ENCODE measurements at regions not wholly inside any gene's neighbourhood (a gene's known extent, or its start where the extent isn't known, plus 50 kb on each side); places are given as distances from the start of the nearest gene placed in this dataset.
"Not testable (repeated sequence)": the region's sequence is repeated elsewhere in the genome, so short reads cannot be mapped to it uniquely, and the experiment has no call there.

DNA sequence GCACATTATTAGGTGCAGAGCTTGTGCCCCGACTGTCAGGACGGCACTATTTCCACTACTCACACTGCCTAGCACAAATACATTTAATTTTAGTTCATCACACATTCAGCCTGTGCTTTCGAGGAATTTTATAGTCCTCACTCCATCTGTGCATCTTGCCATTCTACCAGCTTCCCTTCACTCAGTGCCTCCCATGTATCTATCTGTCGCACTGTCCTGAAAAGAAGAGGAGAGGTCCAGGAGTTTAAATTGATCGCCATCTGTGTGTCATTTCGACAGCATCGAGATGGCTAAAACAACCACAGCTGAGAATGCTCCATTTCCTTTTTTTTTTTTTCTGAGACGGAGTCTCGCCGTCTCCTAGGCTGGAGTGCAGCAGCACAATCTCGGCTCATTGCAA lies 97.6 kb upstream of the FOXN3 start:
- no peak for DNase-seq

DNA sequence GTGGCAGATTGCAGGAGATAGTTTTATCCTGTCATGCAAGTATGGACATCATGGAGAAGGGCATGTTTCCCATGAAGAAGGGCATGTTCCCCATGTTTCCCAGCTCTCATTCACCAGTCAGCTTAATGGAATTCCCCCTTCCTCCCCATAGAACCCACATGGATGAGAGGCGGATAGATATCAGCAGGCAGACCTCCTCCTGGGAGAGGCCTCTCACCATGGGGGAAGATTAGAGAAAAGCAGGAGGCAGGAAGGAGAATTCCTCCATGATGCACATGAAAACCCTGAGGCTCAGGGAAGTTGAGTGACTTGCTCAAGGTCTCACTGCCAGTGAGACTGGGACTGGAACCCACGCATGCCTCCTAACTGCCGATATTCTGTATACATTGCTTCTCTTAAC lies 92.9 kb upstream of the FOXN3 start:
- DNase-seq: no peak

DNA sequence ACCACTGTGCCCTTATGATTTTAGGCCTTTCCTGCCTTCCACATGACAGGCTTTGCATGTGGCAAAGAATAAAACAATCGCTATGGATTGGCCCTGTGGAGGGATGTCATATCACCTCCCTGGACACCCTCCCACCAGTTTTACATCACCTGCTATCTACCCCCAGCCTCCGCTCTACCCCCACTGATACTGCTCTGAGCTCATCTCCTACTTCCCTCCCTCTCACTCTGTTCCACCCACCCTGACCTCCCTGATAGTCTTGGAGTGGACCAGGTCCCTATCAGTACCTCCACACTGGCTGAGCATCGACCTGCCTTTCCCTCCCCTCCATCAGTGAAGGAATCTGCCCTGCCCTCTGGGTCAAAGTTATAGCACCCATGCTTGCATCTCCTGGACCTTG lies 91.8 kb upstream of the FOXN3 start:
- no peak for DNase-seq

DNA sequence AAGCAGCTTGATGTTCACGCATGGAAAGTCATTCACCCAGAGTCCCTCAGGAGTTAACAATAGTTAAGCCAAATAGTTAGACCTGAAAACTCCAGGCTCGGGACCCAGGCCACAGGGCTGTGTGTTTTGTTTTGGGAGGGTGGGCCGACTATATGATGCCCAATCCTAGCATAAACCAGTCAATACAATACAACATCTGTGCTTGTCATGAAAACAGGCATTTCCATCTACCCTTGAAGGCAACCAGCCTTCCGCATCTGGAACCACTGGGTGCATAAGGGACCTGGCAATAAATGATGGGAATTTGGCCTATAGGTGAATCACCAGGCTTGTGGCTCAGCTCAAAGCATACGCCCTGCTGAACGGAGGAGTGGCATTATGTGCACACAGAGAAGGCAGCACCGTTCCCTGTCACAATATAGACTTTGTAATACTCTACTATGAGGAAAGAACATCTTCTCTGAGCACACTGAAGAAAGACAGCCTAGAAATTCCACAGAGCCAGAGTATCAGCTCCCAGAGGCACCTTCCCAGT lies 91.0 kb upstream of the FOXN3 start:
- DNase-seq: no peak

DNA sequence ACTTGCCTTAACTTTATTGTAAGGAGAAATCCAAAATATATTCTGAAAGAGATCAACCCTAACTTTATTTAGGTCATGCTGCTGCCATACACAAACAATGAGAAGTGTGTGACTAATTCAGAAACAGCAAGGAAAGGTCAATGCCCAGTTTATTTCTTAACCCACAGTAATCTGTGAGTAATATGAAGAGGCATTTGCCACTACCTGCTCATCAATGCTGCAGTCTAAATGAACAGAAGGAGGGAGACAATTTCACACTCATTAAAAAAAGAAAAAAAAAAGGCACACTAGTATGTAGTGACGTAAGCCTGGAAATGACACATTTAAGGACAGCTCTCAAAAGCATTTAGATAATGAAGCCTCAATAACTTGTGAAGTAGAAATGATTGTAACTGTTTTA lies 90.5 kb upstream of the FOXN3 start:
- no peak for DNase-seq

DNA sequence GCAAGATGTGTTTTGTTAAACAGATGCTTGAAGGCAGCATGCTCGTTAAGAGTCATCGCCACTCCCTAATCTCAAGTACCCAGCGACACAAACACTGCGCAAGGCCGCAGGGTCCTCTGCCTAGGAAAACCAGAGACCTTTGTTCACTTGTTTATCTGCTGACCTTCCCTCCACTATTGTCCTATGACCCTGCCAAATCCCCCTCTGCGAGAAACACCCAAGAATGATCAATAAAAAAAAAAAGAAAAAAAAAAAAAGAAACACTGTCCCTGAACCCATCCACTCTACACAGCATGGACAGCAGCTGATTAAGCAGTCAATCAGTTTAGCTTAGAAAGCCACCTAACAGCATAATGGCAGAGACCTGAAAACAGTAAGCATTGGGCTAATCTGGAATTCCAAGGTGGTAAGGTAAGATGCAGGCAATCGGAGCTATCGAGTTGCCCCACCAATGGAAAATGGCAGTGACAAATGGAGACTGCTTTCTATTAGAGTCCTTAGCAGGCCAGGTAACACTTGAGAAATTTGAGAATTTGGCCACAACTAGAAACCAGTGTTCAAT lies 89.9 kb upstream of the FOXN3 start:
- not testable (repeated sequence) for DNase-seq

DNA sequence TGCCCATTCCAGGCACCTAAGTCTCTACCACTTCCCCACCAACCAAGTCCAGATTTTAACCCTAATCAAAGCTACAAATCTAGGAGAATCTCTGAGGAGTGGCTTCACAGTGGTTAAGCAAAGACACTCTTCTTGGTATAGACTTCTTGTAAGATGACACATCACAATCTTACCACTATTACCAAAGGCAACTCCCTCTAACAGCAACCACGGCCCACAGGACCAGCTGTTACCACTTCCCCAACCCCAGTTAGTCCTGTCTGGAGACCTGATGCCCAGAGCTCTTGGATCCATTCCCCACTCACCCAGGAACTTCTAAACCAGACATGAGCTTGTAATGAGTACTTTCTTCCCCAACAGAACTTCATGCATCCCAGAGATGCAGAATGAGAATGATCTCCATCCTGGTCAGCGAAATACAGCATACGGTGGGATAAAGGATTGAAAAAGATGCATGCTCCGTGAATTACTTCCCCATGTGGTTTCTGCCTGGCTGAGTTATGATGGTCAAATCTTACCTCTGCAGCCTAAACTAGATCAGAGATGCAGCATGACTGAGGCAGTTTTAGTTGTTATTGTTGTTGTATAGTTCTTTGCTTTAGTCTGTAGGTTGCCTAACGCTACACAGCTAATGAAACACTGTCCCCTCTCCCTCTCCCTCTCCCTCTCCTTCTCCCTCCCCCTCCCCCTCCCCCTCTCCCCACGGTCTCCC lies 87.7 kb upstream of the FOXN3 start:
- DNase-seq: no peak

DNA sequence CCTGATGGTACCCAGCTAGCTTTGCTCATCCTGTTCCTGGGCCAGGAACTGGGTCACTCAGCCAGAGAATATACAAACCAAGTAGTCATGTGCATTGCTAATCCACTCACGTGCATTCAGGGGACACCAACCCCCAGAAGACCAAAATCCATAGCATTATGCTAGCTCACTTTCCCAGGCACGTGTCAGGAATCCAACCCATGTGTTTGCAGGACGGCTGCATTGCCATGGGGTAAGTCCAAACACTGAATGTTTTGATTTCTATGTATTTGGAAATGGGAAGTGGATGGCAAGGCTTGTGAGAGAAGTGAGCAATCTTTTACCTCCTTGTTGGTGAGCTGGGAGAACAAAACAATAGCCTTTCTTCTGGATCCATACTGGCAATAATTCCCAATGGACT lies 87.1 kb upstream of the FOXN3 start:
- no peak for DNase-seq

DNA sequence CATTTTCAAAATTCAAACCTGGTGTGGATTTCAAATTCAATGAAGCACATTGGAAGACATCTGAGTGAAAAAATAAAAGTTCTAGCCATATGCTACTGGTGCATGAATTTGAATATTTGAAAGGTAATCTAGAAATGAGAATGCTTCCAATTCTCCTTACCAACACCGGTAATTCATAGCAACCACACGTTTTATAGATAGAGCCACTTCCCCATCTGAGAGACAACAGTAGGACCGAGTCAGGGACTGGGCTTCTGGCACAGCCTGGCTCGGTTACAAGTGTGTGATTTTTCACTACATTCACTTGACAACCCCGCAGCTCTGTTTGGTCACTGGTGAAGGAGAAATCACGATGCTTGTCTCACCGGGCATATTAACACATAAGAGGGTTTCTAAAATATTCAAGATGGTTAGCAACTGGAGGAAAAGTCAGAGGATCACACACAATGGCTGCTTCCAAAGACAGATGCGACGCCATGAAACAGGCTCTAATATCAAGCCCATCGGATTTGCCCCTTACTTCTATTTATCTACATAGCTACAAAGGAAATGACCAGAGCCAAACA lies 86.5 kb upstream of the FOXN3 start:
- no peak for DNase-seq

DNA sequence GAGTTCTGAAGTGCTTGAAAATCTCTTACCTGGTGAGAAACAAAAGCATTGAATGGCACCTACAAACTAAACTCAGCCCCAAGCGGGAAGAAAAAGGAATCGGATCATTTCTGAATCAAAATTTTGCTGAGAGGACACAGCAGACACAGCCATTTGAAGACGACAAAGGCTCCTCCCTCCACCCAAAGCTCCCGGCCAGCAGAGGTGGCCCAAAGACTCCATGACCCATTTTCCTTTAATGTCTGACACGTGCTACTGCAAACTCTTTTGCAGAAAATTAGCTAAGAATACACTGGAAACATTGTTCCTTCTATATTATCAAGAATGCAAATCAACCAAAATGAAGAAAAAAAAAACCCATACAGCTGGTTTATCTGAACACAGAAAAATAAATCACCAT lies 85.9 kb upstream of the FOXN3 start:
- DNase-seq: no peak

DNA sequence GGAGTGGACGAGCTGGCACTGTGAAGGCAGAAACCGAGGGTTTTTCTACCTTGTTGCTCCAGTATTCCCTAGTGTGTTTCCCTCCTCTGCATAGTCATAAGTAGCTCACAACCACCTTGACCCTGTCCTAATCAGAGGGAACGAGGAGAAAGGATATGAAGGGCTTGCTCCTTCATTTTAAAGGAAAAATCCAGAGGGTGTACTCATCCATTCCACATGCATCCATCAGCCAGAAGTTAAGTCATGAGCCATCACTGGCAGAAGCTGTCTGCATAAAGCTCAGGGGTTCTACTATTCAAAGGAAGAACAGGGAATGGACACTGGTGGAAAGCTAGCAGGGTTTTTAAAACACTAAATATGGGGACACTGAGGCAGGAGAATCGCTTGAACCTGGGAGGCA lies 84.3 kb upstream of the FOXN3 start:
- no peak for DNase-seq

DNA sequence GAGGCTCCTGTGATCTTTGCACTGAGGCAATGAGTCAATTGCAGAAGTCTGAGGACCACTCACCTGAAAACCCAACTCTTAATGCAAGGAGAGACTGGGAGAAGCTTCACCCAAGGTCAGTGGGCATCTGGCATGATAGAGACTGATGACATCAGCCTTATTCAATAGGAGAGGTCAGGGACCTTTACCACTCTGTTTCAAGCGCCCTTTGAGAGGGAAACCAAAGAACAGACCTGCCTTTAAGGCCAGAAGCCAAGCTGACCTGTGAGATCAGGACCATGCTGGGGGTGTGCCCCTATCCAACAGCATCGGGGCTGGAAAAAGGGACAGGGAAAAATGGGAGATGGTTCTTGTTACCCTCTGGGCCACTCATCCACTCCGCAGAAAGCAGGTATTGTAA lies 83.3 kb upstream of the FOXN3 start:
- DNase-seq: no peak

DNA sequence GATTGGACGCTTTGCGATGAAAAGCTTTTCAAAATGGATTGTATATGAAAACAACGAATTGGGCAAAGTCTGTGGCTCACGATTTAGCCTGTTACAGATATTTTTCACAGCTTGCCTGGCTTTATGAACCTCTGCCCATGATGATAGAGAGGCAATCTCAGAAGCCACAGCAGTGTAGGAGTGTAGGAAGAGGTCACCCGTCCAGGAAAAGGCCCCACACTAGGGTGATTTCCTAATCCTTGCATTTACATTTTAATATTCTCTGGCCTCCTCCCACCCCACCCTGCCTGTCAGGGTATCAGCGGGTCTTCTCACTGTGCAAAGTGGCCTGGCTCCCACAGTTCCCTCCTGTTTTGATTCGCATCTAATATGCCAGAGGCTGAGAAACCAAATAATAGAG lies 81.8 kb upstream of the FOXN3 start:
- DNase-seq: no peak

DNA sequence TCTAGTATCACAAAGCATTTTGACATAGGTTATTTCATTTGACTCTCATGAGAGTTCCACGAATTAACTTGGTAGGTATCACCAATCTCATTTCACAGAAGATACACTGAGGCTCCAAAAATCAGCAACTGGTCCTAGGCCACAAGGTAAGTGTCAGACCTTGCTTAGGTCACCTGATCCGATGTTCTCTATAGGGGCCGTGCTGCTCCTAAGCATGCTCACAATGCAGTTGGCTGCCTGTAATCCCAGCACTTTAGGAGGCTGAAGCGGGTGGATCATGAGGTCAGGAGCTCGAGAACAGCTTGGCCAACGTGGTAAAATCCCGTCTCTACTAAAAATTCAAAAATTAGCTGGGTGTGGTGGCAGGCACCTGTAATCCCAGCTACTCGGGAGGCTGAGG lies 78.7 kb upstream of the FOXN3 start:
- DNase-seq: no peak

DNA sequence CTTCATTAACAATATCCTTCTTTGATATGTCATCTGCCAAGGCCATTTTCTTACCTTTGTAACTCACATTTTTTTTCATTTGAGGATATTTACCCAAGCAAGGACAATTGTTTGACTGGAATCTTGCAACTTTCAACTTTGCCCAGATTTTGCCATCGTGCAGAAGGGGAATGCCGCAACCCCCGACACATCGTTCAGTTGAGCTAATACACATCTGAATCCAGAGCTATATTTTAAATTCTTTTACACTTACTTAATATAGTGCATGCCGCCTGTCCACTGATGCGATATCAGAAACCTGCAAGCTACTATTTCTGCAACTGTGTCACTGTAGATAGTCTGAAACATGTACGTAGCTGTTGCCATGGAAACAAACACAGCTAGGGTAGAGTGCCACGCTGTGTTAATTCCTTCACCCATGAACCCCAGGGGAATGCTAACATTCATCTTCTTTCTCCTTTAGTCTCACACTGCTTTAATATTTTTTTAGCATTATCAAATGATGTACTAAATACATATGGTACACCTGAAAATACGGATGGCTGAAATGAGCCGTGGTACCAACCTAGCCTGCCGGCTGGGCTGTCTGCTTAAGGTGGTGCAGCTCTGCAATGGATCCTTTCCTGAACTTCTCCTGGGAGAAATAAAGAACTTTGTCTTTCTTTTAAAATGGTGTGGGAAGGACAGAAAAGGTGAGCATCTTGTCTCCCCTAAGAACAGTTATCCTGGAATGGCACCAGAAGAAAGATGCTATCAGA lies 77.0 kb upstream of the FOXN3 start:
- DNase-seq: no peak

DNA sequence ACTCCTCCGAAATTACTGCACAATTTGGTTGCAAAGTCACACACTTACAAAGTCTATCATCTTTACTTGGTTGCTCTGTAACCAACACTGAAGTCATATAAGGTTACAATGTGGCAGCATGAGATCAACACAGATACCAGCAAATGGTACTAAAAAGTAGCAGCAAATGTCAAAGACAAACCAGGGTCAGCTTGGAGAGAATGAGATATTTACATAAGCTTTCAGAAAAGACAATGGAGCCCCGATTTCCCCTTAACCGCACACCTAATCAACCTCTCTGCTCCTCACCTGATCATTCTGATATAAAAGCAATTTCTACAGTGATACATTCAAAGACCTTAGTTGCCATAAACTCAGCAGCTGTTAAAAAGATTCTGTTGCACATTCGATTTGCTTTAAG lies 76.4 kb upstream of the FOXN3 start:
- DNase-seq: no peak

DNA sequence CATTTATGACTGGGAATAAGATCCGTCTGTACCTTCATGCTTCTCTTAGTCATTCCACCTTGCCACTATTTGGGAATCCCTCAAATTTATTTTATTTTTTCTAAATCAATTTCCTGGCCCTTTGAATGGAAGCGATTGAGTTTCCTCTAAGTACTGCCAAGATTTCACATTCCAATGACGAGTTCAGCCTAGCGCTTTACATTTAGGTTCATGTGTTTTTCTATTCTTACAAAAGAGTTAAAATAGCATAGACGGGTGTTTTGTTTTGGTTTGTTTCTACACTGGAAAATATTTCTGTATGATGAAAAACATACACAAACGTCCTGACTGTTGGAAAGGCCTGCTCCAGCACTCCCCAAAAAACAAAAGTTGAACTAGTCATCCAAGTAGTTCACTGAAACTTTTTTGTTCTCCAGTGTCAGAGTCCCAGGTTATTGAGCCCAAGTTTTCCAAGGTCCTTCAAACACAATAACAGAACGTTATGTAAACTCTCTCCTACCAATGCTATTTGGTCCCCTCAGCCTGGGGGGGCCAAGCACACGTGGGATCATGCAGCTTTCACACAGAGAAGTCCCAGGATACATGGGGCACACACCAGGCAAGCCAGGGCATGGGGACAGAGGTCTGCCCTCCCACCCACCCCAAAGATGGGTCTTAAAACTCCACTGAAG lies 74.8 kb upstream of the FOXN3 start:
- no peak for DNase-seq

DNA sequence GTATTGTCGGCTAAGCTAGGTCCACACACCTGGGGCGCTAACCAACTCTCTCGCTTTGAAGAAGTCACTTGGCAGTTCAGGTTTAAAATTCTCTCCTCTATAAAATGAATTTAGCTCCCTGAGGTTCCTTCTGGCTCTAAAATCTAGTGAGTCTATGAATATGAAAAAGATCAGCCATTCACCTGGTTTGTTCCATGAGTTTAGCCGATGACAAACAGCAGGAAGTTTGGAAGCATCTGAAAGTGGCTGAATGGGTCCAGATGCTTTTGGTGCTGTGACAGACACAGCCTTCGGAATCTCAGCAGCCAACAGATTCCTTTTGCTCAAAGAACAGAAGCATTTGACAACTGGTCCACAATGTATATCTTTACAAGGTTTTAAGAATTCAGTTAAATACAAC lies 73.4 kb upstream of the FOXN3 start:
- DNase-seq: no peak

DNA sequence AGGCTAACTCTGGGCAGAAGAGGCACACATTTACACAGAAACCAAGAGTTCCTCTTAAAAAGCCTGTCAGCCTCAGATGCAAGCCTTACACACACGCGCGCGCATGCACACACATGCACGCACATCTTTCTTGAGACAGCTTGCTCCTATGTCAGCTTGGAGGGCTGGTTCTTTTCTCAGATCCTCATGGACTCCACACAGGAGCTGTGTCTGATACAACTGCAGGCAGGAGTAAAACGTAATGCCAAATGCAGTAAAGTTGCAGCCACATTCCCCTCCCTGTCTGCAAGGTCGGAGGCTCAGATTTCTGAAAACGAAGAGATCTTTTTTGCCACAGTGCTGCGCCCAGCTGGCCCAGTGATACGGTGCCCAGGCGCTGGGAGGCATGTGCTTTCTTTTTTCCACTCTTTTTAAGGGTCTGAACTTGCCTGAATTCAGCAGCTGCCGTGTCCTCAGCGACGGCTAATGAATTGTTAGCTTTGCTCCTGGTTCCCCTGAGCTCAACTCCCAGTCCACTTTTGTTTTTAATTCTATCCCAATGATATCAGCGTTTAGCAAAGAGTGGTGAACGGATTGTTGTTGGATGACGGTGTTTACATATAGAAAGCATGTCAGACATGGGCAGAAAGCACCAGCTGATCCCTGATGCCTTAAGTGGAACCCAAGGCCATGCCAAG lies 72.9 kb upstream of the FOXN3 start:
- no peak for DNase-seq

DNA sequence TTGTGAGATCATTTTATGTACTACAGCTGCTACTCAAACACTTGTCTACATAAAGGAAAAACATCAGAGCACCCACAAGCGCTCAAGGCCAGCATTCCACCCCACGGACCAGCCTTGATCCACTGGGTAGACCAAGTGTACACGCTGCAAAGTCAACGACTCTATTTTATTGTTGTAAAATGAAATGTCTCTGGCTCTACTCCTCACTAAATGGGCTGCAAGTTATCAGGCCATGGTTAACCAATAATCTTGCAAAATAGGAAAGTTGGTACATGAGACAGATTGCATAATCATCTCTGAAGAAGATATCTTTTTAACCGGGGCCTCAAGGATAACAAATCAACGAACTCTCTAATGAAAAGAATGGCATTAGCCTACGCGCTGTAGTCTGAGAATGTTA lies 69.9 kb upstream of the FOXN3 start:
- DNase-seq: no peak

DNA sequence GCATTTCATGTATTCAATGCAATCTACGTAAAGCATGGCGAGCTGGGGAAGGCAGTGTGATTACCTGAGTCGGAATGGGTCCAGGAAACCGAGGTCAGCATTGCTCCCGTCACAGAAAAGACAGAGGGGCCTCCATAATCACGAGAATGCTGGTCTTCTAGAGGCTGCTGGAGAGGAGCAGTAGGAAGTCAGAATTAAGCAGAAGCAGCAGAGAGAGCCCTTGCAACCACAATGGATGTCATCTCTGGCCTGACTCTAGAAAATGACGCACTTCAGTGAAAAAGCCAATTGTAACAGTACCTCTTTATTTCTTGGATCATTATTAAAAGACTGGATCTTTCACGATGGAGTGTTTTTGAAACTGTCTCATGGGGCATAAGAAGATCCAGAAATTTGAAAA lies 69.5 kb upstream of the FOXN3 start:
- no peak for DNase-seq

DNA sequence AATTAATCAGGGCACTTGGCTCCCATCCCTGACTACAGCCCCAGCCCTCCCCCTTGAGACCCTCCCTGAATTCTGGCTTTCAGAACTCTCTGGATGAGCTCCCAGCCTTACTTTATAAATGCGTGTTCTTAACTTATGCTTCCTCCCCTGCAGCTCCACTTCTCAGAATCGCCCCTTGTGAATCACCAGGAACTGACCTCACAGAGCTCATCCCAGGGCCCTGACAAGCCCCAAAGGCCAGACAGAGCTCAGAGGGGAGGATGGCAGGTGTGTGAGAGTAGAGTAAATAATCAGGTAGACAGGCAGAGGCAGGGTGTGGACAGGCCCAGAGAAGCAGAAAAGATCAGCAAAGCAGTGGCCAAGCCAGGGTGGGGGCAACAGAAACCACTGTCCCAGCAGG lies 68.2 kb upstream of the FOXN3 start:
- DNase-seq: no peak

All from NCI-H1417 treated with DMSO at 0.1 percent for 48 hours (cell line).